CD4-positive, alpha-beta T cell (primary cell): ENCODE measurements at regions not wholly inside any gene's neighbourhood (a gene's known extent, or its start where the extent isn't known, plus 50 kb on each side); places are given as distances from the start of the nearest gene placed in this dataset.

Experiments
- ATAC-seq: fragments of 200-7000 bp; cut with Tn5 transposase; one replicate; pipeline ENCODE4 v1.10.0; 2022; ENCODE audit warnings: mild to moderate bottlenecking; ENCODE audit not compliant: poor library complexity
- CTCF ChIA-PET: fragments of 350-600 bp; sonication (Branson Sonifier 250); formaldehyde crosslinking; loops from one replicate; lab custom pipeline; 2021; ENCODE audit warnings: antibody characterized with exemption, inconsistent platforms; lab: Charles Lee
- POLR2A ChIA-PET: fragments of 350-600 bp; sonication (Branson Sonifier 250); formaldehyde crosslinking; loops from one replicate; lab custom pipeline; 2021; ENCODE audit warnings: antibody characterized with exemption, inconsistent platforms; lab: Charles Lee
- DNase-seq, 14 experiments: peaks; one replicate each; pipeline ENCODE4 v3.0.0-alpha.2; 2013 to 2020; ENCODE audit warnings: mixed read lengths in 2 of 14
- H3K27ac ChIP-seq, 2 donors: one replicate each; pipeline versions ENCODE4 v1.5.1 to v1.7.0; 2013; ENCODE audit warnings: low read length in 2 of 2, low read depth in 1 of 2, mild to moderate bottlenecking in 1 of 2
- H3K27me3 ChIP-seq, 2 experiments: 1 replicate in 1 of 2; 2 replicates in 1 of 2; pipeline versions ENCODE4 v1.6.1 to v1.7.0; 2013; ENCODE audit warnings: low read length in 2 of 2, control low read depth in 1 of 2, mild to moderate bottlenecking in 1 of 2, moderate library complexity in 1 of 2; ENCODE audit not compliant: insufficient read depth in 2 of 2, control insufficient read depth in 1 of 2
- H3K36me3 ChIP-seq: one replicate; pipeline ENCODE4 v1.6.1; 2013; ENCODE audit warnings: low read length, control low read depth; ENCODE audit not compliant: insufficient read depth
- H3K4me1 ChIP-seq: one replicate; pipeline ENCODE4 v1.6.1; 2013; ENCODE audit warnings: low read length, control low read depth; ENCODE audit not compliant: insufficient read depth
- H3K4me3 ChIP-seq: one replicate; pipeline ENCODE4 v1.5.1; 2013; ENCODE audit warnings: mild to moderate bottlenecking, low read length, moderate library complexity
- H3K9me3 ChIP-seq, 2 experiments: 1 replicate in 1 of 2; 2 replicates in 1 of 2; pipeline versions ENCODE4 v1.6.1 to v1.7.0; 2013; ENCODE audit warnings: low read length in 2 of 2, mild to moderate bottlenecking in 2 of 2, control low read depth in 1 of 2, moderate library complexity in 1 of 2; ENCODE audit not compliant: control insufficient read depth in 1 of 2, insufficient read depth in 1 of 2
- H3K27ac Mint-ChIP-seq: one replicate; pipeline ENCODE4 v1.8.0; 2020; ENCODE audit warnings: mixed read lengths
- H3K27me3 Mint-ChIP-seq: one replicate; pipeline ENCODE4 v1.8.0; 2021; ENCODE audit warnings: mixed read lengths
- H3K36me3 Mint-ChIP-seq: one replicate; pipeline ENCODE4 v1.8.0; 2021; ENCODE audit warnings: low read depth, mixed read lengths
- H3K4me1 Mint-ChIP-seq: one replicate; pipeline ENCODE4 v1.8.0; 2021; ENCODE audit warnings: low read depth, mixed read lengths
- H3K4me3 Mint-ChIP-seq: one replicate; pipeline ENCODE4 v1.8.0; 2020; ENCODE audit warnings: mild to moderate bottlenecking, mixed read lengths
- H3K9me3 Mint-ChIP-seq: one replicate; pipeline ENCODE4 v1.8.0; 2020; ENCODE audit warnings: mixed read lengths
- CTCF ChIP-seq: fragments of 200-600 bp; IDR thresholded peaks from one replicate; pipeline ENCODE4 v1.8.0; 2022; ENCODE audit warnings: antibody characterized with exemption, mild to moderate bottlenecking
- intact Hi-C, 2 experiments: fragments of 100-400 bp; cut with DNase I in 1 of 2; cut with micrococcal nuclease in 1 of 2; formaldehyde crosslinking; loops; one replicate each; pipeline versions ENCODE4 v1.15.1 to v1.9.0; 2023 to 2025; cut with DNase I, micrococcal nuclease

- intact Hi-C loops = no loop called here
- Histone ChIP-seq H3K27ac (no peak overlapping the region), H3K4me1 (no peaks in the 10 kb centered on the region), H3K36me3 (no peaks in the 10 kb centered on the region), H3K9me3 (peaks cover 0 to 11% of the 10 kb centered on the region in 2 experiments), H3K4me3 (no peak overlapping the region), H3K27me3 (no peaks in the 10 kb centered on the region)
- ChIA-PET CTCF (no interaction called here), POLR2A (no interaction called here)
- no peaks in the 10 kb centered on the region for H3K36me3 Mint-ChIP-seq
- H3K27ac Mint-ChIP-seq = no peak overlapping the region
- TF ChIP-seq CTCF = no peak
- no peaks in the 10 kb centered on the region for H3K27me3 Mint-ChIP-seq
- H3K4me3 Mint-ChIP-seq = no peak overlapping the region
- no peaks in the 10 kb centered on the region for H3K4me1 Mint-ChIP-seq
- no peak for ATAC-seq
- no peak for DNase-seq
- peaks cover 5% of the 10 kb centered on the region for H3K9me3 Mint-ChIP-seq
Measured at GRCh38 chr3:163657088-163657487, 1421.2 kb downstream of the SI start.

- Mint-ChIP-seq H3K36me3 (no peaks in the 10 kb centered on the region), H3K9me3 (peaks cover 5% of the 10 kb centered on the region), H3K27ac (no peak overlapping the region), H3K4me1 (no peaks in the 10 kb centered on the region), H3K27me3 (no peaks in the 10 kb centered on the region), H3K4me3 (no peak overlapping the region)
- ATAC-seq (no peak), DNase-seq (no peak)
- CTCF ChIA-PET = no interaction called here
- H3K36me3 ChIP-seq = no peaks in the 10 kb centered on the region
- no peak overlapping the region for H3K4me3 ChIP-seq
- peaks cover 0 to 11% of the 10 kb centered on the region in 2 experiments for H3K9me3 ChIP-seq
- no peaks in the 10 kb centered on the region for H3K4me1 ChIP-seq
- H3K27me3 ChIP-seq = no peaks in the 10 kb centered on the region
- H3K27ac ChIP-seq = no peak overlapping the region
- POLR2A ChIA-PET = no interaction called here
- intact Hi-C loops = no loop called here
- no peak for TF ChIP-seq CTCF
Measured at GRCh38 chr3:163655021-163655420, 1423.3 kb downstream of the SI start.

- TF ChIP-seq CTCF = no peak
- Histone ChIP-seq H3K9me3 (peaks cover 0 to 5% of the 10 kb centered on the region in 2 experiments), H3K27ac (no peak overlapping the region), H3K36me3 (no peaks in the 10 kb centered on the region), H3K4me3 (no peak overlapping the region), H3K27me3 (no peaks in the 10 kb centered on the region), H3K4me1 (no peaks in the 10 kb centered on the region)
- peaks cover 11% of the 10 kb centered on the region for H3K9me3 Mint-ChIP-seq
- intact Hi-C loops = no loop called here
- no peaks in the 10 kb centered on the region for H3K27me3 Mint-ChIP-seq
- ATAC-seq (no peak), DNase-seq (no peak)
- H3K36me3 Mint-ChIP-seq = no peaks in the 10 kb centered on the region
- ChIA-PET POLR2A (no interaction called here), CTCF (no interaction called here)
- no peaks in the 10 kb centered on the region for H3K4me1 Mint-ChIP-seq
- H3K27ac Mint-ChIP-seq = no peak overlapping the region
- no peak overlapping the region for H3K4me3 Mint-ChIP-seq
Measured at GRCh38 chr3:163644172-163644571, 1434.1 kb downstream of the SI start.
